GM19240 (cell line): ENCODE measurements at regions not wholly inside any gene's neighbourhood (a gene's known extent, or its start where the extent isn't known, plus 50 kb on each side); places are given as distances from the start of the nearest gene placed in this dataset.
A peak's percentile ranks its signal among the peaks of the same experiment; 100 is the strongest.
"Not testable (repeated sequence)": the region's sequence is repeated elsewhere in the genome, so short reads cannot be mapped to it uniquely, and the experiment has no call there.

Experiments
- DNase-seq: peaks from one replicate; pipeline ENCODE4 v3.0.0; 2011; ENCODE audit warnings: low spot score; ENCODE audit not compliant: insufficient read length

GRCh38 chr3:40925231-40925630 is 274.1 kb upstream of the CTNNB1 start:
- DNase-seq = no peak

GRCh38 chr3:40930131-40930538 is 269.2 kb upstream of the CTNNB1 start:
- no peak for DNase-seq

- DNase-seq = no peak
These were observed 268.5 kb upstream of the CTNNB1 start for GRCh38 chr3:40930756-40931155.

- DNase-seq = no peak
These were observed 260.7 kb upstream of the CTNNB1 start for GRCh38 chr3:40938591-40938990.

GRCh38 chr3:40939030-40939740 is 260.1 kb upstream of the CTNNB1 start:
- DNase-seq = no peak

- no peak for DNase-seq
These were observed 259.6 kb upstream of the CTNNB1 start for GRCh38 chr3:40939741-40940130.

- DNase-seq = no peak
These were observed 258.7 kb upstream of the CTNNB1 start for GRCh38 chr3:40940651-40941050.

GRCh38 chr3:40947022-40947421 is 252.3 kb upstream of the CTNNB1 start:
- DNase-seq = not testable (repeated sequence)

- DNase-seq = not testable (repeated sequence)
These were observed 250.0 kb upstream of the CTNNB1 start for GRCh38 chr3:40949347-40949746.

GRCh38 chr3:40951636-40952035 is 247.7 kb upstream of the CTNNB1 start:
- DNase-seq = no peak

GRCh38 chr3:40961104-40961857 is 238.0 kb upstream of the CTNNB1 start:
- no peak for DNase-seq

- DNase-seq = no peak
These were observed 236.6 kb upstream of the CTNNB1 start for GRCh38 chr3:40962721-40963120.

GRCh38 chr3:40968666-40969065 is 230.6 kb upstream of the CTNNB1 start:
- no peak for DNase-seq

- DNase-seq = no peak
These were observed 230.0 kb upstream of the CTNNB1 start for GRCh38 chr3:40969341-40969740.

GRCh38 chr3:40969756-40970466 is 229.4 kb upstream of the CTNNB1 start:
- no peak for DNase-seq

- DNase-seq = peak; percentile 56
These were observed 227.8 kb upstream of the CTNNB1 start for GRCh38 chr3:40971191-40972168.

- DNase-seq = no peak
These were observed 227.0 kb upstream of the CTNNB1 start for GRCh38 chr3:40972350-40972749.

GRCh38 chr3:40973141-40973540 is 226.2 kb upstream of the CTNNB1 start:
- no peak for DNase-seq

- DNase-seq = no peak
These were observed 223.6 kb upstream of the CTNNB1 start for GRCh38 chr3:40975711-40976121.

GRCh38 chr3:40976241-40976640 is 223.1 kb upstream of the CTNNB1 start:
- no peak for DNase-seq

- DNase-seq = no peak
These were observed 220.9 kb upstream of the CTNNB1 start for GRCh38 chr3:40978442-40978841.
